ENCODE measurements at regions not wholly inside any gene's neighbourhood (a gene's known extent, or its start where the extent isn't known, plus 50 kb on each side); places are given as distances from the start of the nearest gene placed in this dataset.

- no peak overlapping the region for H4K5ac ChIP-seq (ENCODE audit: insufficient read length, low read depth, low read length)
- H3K14ac ChIP-seq (ENCODE audit: insufficient read depth, low read length): no peak overlapping the region
- H2AK5ac ChIP-seq (ENCODE audit: insufficient read length, low read length): no peak overlapping the region
- no peak overlapping the region for H2BK15ac ChIP-seq (ENCODE audit: low read depth, low read length)
- no peak for DNase-seq
- H3K23ac ChIP-seq (ENCODE audit: insufficient read length, low read depth, low read length): no peak overlapping the region
- H3K79me2 ChIP-seq (ENCODE audit: insufficient read depth, low read length): no peaks in the 10 kb centered on the region
- no CpG with 5 or more reads among the region's 4 CpGs for WGBS (ENCODE audit: extremely low coverage, insufficient read length, low lambda C conversion rate)
- Mint-ChIP-seq H3K27ac (peak overlapping the region in 2 of 3 experiments; percentile 65 to 71; a peak in 3 of 7 replicates), H3K9me3 (no peaks in the 10 kb centered on the region; a peak in 1 of 5 replicates), H3K27me3 (ENCODE audit: low read depth) (no peaks in the 10 kb centered on the region), H3K4me3 (no peak overlapping the region), H3K4me1 (peaks cover 17% of the 10 kb centered on the region in 2 experiments), H3K36me3 (ENCODE audit: insufficient read depth in 1 of 3, low read depth in 3 of 3) (no peaks in the 10 kb centered on the region)
- no peak overlapping the region for H2BK20ac ChIP-seq (ENCODE audit: low read depth, low read length, poor library complexity, severe bottlenecking)
- H4K20me1 ChIP-seq (ENCODE audit: control insufficient read depth, insufficient read depth, insufficient read length): no peaks in the 10 kb centered on the region
- no peak overlapping the region for H3K4me2 ChIP-seq (ENCODE audit: insufficient read depth, insufficient read length, low read length)
- no peaks in the 10 kb centered on the region for H3K23me2 ChIP-seq (ENCODE audit: insufficient read length, low read depth, low read length, poor library complexity, severe bottlenecking)
- no peak overlapping the region for H3K56ac ChIP-seq (ENCODE audit: insufficient read length, low read depth, low read length)
- H3K79me1 ChIP-seq (ENCODE audit: insufficient read depth, low read depth, low read length, poor library complexity, severe bottlenecking): no peaks in the 10 kb centered on the region
- H4K8ac ChIP-seq (replicated peaks; ENCODE audit: insufficient read length, low read depth, low read length): no peak overlapping the region
- H3K27ac ChIP-seq (ENCODE audit: insufficient read length, low read depth, low read length): no peak overlapping the region
- peaks cover 1% of the 10 kb centered on the region; the same call in 1 of the 2 replicates for H3K4me1 ChIP-seq (ENCODE audit: insufficient read depth, low read length)
- no peak overlapping the region for H3T11ph ChIP-seq (ENCODE audit: low read length)
- H3K18ac ChIP-seq (ENCODE audit: insufficient read length, low read depth, low read length): no peak overlapping the region
- H3K4ac ChIP-seq (ENCODE audit: low read depth, low read length): no peak overlapping the region
- H2AFZ ChIP-seq (ENCODE audit: low read length): no peak overlapping the region
- H2BK120ac ChIP-seq (ENCODE audit: low read depth, low read length, poor library complexity, severe bottlenecking): no peak overlapping the region
- no peak overlapping the region for H3K9ac ChIP-seq (ENCODE audit: extremely low read depth, insufficient read length, low read length)
- H2BK5ac ChIP-seq (ENCODE audit: insufficient read length, low read length): no peak overlapping the region
- no peak overlapping the region for H4K91ac ChIP-seq (ENCODE audit: insufficient read length, low read depth, low read length)
- TF ChIP-seq CTCF (conservative IDR thresholded peaks at IDR 0.05): no peak
- no peaks in the 10 kb centered on the region for H3K27me3 ChIP-seq (ENCODE audit: insufficient read depth, low read length)
- no peaks in the 10 kb centered on the region for H3K9me3 ChIP-seq (ENCODE audit: control insufficient read depth, low read depth, low read length)
- no peak overlapping the region for H2BK12ac ChIP-seq (ENCODE audit: insufficient read length, low read depth, low read length)
These were observed 116.0 kb upstream of the JARID2 start for GRCh38 chr6:15129887-15130286.
